ENCODE measurements at regions not wholly inside any gene's neighbourhood (a gene's known extent, or its start where the extent isn't known, plus 50 kb on each side); places are given as distances from the start of the nearest gene placed in this dataset.

GRCh38 chr4:176971576-176972115, 178.9 kb upstream of the VEGFC start:
- ATAC-seq: no peak
- Histone ChIP-seq H3K9me3 (peaks cover 0 to 5% (median 0%) of the 10 kb centered on the region in 12 donors), H3K27me3 (no peaks in the 10 kb centered on the region), H3K36me3 (no peaks in the 10 kb centered on the region), H3K27ac (no peak overlapping the region), H3K4me1 (no peaks in the 10 kb centered on the region), H3K4me3 (no peak overlapping the region)
- DNase-seq: no peak
- 85 to 90% (median 89%) methylated on average over 7 of the region's 7 CpGs for WGBS, 4 donors
- intact Hi-C loops (cut with DNase I): no loop called here
- TF ChIP-seq POLR2A (IDR thresholded peaks at IDR 0.05) (no peak), CTCF (IDR thresholded peaks at IDR 0.05) (no peak)

- DNase-seq: no peak
Measured at GRCh38 chr4:176979416-176979815, 186.7 kb upstream of the VEGFC start.

GRCh38 chr4:176981074-176981473, 188.4 kb upstream of the VEGFC start:
- no peak overlapping the region for H3K4me3 ChIP-seq
- DNase-seq: no peak

More at GRCh38 chr4:176979416-176979815, 186.7 kb upstream of the VEGFC start:
- ATAC-seq: no peak
- 65 to 86% (median 73%) methylated on average over 1 of the region's 1 CpG for WGBS, 4 donors
- H3K27me3 ChIP-seq: no peaks in the 10 kb centered on the region
- intact Hi-C loops (cut with DNase I): no loop called here
- no peak overlapping the region for H3K27ac ChIP-seq
- H3K4me1 ChIP-seq: no peaks in the 10 kb centered on the region
- no peak for TF ChIP-seq POLR2A (IDR thresholded peaks at IDR 0.05)
- no peak for TF ChIP-seq CTCF (IDR thresholded peaks at IDR 0.05)
- no peaks in the 10 kb centered on the region for H3K9me3 ChIP-seq
- no peak overlapping the region for H3K4me3 ChIP-seq
- H3K36me3 ChIP-seq: no peaks in the 10 kb centered on the region

GRCh38 chr4:176981551-176981950, 188.8 kb upstream of the VEGFC start:
- intact Hi-C loops (cut with DNase I): no loop called here
- no peaks in the 10 kb centered on the region for H3K36me3 ChIP-seq
- no peaks in the 10 kb centered on the region for H3K9me3 ChIP-seq
- no peak overlapping the region for H3K4me3 ChIP-seq
- no peaks in the 10 kb centered on the region for H3K4me1 ChIP-seq
- H3K27ac ChIP-seq: peak overlapping the region in 2 of 12 donors; percentile 45 to 69
- TF ChIP-seq CTCF (IDR thresholded peaks at IDR 0.05) (no peak), POLR2A (IDR thresholded peaks at IDR 0.05) (no peak)
- peak in 2 of 4 donors; percentile 36 to 52 for ATAC-seq
- no peak for DNase-seq
- no peaks in the 10 kb centered on the region for H3K27me3 ChIP-seq
- WGBS, 4 donors: 74 to 82% (median 81%) methylated on average over 2 of the region's 2 CpGs

More at GRCh38 chr4:176981074-176981473, 188.4 kb upstream of the VEGFC start:
- Histone ChIP-seq H3K9me3 (no peaks in the 10 kb centered on the region), H3K27ac (peak overlapping the region in 1 of 12 donors; percentile 69), H3K4me1 (no peaks in the 10 kb centered on the region), H3K36me3 (no peaks in the 10 kb centered on the region), H3K27me3 (no peaks in the 10 kb centered on the region)
- no peak for TF ChIP-seq CTCF (IDR thresholded peaks at IDR 0.05)
- no peak for TF ChIP-seq POLR2A (IDR thresholded peaks at IDR 0.05)
- intact Hi-C loops (cut with DNase I): no loop called here
- no peak for ATAC-seq

All from heart left ventricle (tissue), 16 donors.